NCI-H82 treated with DMSO at 0.1 percent for 48 hours (cell line): ENCODE measurements at regions not wholly inside any gene's neighbourhood (a gene's known extent, or its start where the extent isn't known, plus 50 kb on each side); places are given as distances from the start of the nearest gene placed in this dataset.

Experiments
- DNase-seq: peaks from one replicate; lab custom pipeline; 2025; ENCODE audit not compliant: unreplicated experiment; lab: John Stamatoyannopoulos, UW

DNA sequence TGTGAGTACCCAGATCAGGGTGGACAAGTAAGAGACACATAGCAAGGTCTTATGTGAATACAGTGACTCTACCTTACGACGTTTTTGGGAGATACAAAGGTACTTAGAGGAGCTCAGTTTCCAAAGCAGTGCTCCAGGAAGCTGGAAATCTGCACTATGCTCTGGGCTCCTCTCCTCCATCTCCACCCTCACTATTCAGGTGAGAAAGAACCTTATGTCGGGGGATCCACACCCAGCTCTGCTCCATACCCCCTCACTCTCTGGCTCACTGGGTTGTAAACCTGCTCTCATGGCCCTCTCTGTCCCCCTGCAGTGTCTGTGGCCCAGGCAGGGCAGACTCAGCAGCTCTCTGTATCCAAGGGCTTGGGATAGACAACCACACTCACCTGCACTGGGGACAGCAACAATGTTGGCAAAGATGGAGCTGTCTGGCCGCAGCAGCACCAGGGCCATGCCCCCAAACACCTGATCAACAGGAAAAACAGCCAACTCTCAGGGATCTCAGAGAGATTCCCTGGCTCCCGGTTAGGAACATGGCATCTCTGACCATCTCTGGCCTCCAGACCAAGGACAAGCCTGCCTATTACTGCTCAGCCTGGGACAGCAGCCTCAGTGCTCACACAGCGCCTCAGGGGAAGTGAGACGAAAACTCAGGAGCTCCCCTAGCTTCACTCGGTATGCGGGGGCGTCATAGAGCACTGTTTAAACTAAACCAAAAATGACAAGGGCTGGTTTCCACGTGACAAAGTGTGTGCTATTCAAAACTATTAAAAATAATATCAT lies 60.9 kb upstream of the TOP3B start:
- DNase-seq: no peak

DNA sequence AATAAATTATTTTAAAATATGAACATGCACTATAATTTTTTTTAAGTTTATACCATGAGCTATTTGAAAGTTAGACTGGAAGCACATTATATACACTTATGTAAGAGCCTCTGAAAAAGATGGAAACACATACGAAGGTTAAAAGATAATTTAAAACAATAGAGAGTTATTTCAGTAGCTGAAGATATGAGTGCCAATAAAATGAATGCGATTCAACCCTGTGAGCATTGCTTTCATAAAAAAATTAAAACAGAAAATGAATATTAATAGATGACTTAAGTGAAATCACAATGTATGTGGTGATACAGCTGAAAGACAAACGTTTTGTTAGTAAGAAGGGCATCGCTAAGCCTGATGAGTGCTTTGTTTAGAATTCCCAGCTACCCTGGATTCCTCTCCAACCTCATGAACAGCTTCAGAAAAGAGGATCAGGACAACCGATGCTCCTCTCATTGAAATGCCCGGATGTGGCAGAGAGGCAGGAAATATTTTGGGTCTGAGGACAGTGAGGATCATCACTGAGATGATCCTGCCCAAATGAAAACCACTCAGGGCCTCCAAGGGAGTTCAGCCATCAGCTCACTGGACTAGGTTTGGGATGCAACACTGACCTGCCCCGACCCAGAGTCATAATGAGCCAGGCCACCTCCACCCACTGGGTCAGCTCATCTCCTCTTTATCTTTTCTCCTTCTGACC lies 60.2 kb upstream of the TOP3B start:
- DNase-seq: no peak

DNA sequence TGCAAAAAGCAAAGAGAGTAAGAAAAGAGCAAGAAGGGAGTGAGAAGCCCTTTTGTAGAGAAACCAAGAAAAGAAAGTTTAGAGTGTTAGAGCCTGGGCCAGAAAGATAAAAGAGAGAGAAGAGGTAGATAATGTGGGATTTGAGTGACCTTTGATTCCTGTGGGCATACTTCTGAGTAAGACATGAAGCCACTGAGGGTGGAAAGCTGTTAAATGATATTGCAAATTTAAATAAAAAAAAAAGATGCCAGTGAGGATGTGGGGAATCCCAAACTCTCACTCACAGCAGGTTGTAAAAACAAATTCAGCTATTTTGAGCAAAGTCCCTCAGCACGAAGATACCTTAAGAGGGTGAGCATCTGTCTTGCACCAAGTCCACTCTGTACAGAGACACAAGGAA lies 59.4 kb upstream of the TOP3B start:
- DNase-seq: no peak

DNA sequence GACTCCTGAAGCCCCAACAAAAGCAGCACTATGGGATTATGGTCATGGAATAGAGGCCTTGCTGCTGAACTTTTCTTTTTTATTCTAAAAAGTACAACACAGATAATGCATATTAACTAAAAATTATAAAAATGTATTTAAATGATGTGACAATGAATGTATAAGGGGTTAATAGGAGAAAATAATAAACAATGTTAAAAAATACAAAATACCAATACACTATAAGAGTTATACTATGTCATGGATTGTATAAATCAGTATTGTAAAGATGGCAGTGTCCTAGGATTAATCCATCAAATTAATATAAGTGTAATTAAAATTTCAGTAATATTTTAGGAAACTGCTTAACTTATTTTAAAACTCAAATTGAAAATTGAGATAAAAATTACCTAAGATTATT lies 58.3 kb upstream of the TOP3B start:
- DNase-seq: no peak

DNA sequence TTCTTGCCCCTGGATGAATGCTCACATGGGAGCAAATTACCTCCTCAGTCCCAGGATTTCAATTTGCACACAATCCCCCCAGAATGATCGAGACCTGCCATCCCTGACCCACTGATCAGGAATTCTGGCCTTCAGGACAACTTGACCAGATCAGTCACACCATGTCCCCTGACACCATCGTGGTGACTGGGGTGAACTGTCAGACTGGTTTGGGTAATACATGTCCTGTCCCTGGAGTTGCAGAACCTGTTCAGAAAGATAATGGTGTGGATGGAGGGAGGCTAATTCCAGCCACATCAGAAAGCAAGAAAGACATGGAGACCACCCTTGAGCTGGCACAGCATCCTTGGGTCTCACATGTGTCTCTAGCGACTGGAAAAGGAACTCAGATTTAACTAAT lies 57.9 kb upstream of the TOP3B start:
- DNase-seq: no peak

DNA sequence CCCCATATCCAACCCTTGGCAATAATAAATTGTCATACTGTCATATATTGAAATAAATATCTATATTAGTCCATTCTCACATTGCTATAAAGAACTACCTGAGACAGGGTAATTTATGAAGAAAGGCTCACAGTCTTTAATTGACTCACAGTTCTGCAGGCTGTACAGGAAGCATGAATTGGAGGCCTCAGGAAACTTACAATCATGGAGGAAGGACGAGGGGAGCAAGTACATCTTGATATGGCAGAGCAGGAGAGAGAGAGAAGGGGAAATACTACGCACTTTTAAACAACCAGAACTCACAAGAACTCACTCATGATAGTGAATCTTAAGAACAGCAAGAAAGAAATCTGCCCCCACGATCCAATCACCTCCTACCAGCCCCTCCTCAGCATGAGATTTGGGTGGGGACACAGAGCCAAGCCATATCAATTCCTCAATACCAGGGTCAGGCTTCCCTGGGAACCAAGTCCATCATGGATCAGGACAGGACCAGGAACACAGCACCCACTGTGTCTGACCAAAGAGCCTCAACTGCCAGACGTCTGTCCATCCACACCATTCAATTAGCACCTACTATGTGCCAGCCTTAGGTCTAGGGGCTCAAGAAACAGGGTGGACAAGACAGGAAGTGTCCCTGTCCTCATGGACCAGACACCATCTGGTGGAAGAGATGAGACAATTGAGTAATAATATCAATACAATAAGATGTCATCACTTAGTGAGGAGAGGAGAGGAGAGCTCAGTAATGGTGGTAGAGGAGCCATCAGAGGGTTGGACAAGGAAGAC lies 56.9 kb upstream of the TOP3B start:
- no peak for DNase-seq

DNA sequence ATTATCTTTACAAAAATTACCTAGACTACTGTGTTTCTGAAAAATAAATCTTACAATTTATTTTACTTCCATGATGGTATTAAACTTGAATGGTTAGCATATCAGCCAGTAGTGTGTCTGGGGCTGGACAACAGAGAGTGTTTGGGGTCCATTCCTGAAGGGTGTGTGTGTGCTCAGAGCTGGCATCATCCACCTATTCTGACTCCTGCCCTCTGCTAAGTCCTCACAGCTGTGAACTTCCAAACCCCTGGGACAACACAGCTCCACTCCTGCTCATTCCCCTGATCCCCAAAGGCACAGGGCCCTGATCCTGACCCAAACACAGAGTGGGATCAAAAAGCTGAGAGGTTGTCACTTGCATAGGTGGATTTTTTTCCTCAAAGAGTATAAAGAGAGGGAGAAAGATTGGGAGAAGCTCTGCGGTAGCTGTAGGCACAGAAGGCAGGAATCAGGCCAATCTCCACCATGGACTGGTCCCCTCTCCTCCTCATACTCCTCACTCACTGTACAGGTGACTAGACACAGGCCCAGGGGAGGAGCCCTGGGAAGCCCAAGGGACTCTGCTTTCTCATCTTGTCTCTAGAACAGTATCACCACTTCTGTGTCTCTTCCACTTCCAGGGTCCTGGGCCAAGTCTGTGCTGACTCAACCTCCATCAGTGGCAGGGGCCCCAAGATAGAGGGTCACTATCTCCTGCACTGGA lies 55.7 kb upstream of the TOP3B start:
- DNase-seq: no peak

GRCh38 chr22:22037740-22038139 lies 55.2 kb upstream of the TOP3B start:
- DNase-seq: no peak

DNA sequence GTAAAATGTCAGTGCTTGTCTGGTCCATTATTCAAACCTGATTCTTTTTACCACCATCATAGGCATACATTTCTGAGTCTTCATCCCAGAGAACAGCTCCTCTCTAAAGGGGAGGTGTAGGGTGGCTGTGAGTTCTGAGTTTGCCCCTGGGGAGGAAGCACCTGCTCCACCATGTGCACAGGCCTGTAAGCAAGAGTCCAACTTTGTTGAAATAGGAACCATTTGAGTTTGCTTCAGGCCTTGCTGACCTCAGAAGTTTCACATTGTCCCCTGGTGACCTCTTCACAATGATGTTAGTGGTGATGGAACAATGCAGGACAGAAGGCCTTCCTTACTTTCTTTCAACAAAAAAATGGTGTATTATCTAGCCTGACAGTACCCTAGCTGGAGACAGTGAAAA lies 54.6 kb upstream of the TOP3B start:
- no peak for DNase-seq

GRCh38 chr22:22036588-22036987 lies 54.0 kb upstream of the TOP3B start:
- DNase-seq: no peak

GRCh38 chr22:22035771-22036314 lies 53.3 kb upstream of the TOP3B start:
- DNase-seq: no peak

DNA sequence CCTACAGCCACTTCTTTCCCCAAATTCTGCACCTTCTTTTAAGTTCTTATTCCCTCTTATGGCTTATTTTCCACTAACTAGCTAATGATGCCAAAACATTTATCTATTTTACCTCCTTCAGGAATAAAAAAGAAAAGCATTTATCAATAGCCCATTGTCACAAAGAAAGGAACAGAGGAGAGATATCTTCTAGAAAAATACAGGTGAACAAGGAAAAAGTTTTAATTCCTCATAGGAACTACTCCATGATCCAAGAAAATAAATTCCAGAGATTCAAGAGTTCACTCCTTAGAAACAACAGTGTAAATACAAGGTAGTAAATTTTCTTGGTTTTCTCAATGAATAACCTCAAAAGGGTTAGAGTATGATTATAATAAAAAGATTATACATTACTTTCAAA lies 52.6 kb upstream of the TOP3B start:
- DNase-seq: no peak

DNA sequence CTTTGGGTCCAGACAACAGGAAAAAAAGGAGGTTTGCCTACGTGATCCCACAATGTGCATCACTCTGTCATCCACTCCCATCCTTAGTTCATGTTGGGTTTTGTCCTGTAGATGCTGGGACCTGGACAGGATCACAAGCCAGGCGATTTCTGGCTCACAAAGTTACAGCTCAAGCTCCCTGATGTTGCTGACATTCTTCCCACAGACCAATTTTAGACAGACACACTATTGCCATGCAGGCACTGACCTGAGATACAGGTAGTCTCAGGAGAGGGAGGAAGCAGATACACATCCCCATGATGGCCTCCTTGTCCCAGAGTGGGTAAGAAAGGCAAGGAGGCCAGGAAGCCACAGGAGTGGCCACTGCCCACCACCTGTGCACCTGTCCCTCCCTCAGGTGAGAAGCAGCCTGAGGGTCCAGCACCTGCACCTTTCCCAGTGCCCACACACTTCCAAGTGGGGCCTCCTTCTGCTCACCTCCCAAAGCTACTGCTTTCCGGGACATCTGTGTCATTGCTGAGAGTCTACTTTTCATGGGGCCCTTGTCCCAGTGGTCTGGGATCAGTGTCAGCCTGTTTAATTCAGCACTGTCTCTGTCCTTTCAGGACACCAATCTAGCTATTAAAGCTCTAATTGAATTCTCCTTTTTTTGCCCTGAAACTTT lies 52.0 kb upstream of the TOP3B start:
- no peak for DNase-seq

- DNase-seq: no peak
Observed at GRCh38 chr22:22033803-22034468, 51.3 kb upstream of the TOP3B start.

DNA sequence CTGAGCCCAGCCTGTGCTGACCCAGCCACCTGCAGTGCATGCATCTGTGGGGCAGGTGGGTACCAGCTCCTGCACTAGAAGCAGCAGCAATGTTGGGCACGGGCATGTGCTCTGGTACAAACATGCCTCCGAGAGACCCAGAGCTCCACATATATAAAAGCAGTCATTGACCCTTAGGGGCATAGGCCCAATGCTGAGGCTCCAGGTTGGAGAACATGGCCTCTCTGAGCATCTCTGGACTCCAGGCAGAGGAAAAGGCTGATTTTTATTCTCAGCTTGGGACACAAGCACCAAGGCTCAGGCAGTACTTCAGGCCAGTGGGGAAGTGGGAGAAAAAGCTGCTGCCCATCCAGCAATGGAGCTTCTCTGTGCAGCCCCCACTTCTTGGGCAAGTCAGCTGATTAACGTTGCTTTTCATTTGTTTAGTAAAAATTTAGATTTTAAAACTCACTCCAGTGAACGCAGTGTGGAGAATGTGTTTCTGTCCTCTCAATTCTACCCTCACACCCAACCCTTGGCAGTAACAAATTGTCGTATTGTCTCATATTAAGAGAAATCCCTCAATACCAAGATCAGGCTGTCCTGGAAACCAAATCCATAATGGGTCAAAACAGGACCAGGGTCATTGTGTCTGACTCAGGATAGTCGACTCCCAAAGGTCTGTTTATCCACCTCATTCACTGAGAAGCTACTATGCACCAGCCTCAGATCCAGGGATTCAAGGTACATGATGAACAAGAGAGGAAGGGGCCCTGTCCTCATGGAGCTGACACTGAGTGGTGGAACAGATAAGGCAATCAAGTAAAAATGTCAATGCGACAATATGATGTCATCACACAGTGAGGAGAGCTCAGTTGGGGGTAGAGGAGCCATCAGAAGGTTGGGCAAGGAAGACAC lies 50.6 kb upstream of the TOP3B start:
- DNase-seq: no peak

- no peak for DNase-seq
Observed at GRCh38 chr22:22032099-22032905, 49.7 kb upstream of the TOP3B start.
